MM.1S (cell line): ENCODE measurements at regions not wholly inside any gene's neighbourhood (a gene's known extent, or its start where the extent isn't known, plus 50 kb on each side); places are given as distances from the start of the nearest gene placed in this dataset.

Source experiments
- DNase-seq: peaks from one replicate; pipeline ENCODE4 v3.0.0-alpha.2; 2015
- H2AFZ ChIP-seq: fragments of 300-600 bp; sonication (generic); 2 replicates; pipeline ENCODE4 v1.6.0; 2016; ENCODE audit warnings: antibody characterized with exemption, low read length
- H3F3A ChIP-seq: fragments of 300-600 bp; sonication (generic); 2 replicates; pipeline ENCODE4 v1.6.1; 2016; ENCODE audit warnings: mild to moderate bottlenecking, antibody characterized with exemption, low read length, moderate library complexity, mixed read lengths; ENCODE audit not compliant: insufficient read depth
- H3K27ac ChIP-seq: fragments of 300-600 bp; sonication (generic); 2 replicates; pipeline ENCODE4 v1.5.1; 2016; ENCODE audit warnings: mild to moderate bottlenecking, low read length
- H3K27me3 ChIP-seq: fragments of 300-600 bp; sonication (generic); replicated peaks from 2 replicates; pipeline ENCODE4 v1.6.0; 2016; ENCODE audit warnings: low read length; ENCODE audit not compliant: insufficient read depth
- H3K36me3 ChIP-seq: fragments of 300-600 bp; sonication (generic); replicated peaks from 2 replicates; pipeline ENCODE4 v1.6.1; 2016; ENCODE audit warnings: mild to moderate bottlenecking, low read length, mixed read lengths; ENCODE audit not compliant: insufficient read depth
- H3K4me1 ChIP-seq: fragments of 300-600 bp; sonication (generic); 2 replicates; pipeline ENCODE4 v1.6.1; 2016; ENCODE audit warnings: low read length, mixed read lengths
- H3K4me2 ChIP-seq: fragments of 300-600 bp; sonication (generic); 2 replicates; pipeline ENCODE4 v1.6.0; 2016; ENCODE audit warnings: low read depth, low read length
- H3K4me3 ChIP-seq: fragments of 300-600 bp; sonication (generic); 2 replicates; pipeline ENCODE4 v1.5.1; 2016; ENCODE audit warnings: low read length, mixed read lengths
- H3K79me2 ChIP-seq: fragments of 300-600 bp; sonication (generic); 2 replicates; pipeline ENCODE4 v1.6.1; 2016; ENCODE audit warnings: mixed run types, low read length, mixed read lengths
- H3K9ac ChIP-seq: fragments of 300-600 bp; sonication (generic); 2 replicates; pipeline ENCODE4 v1.6.1; 2016; ENCODE audit warnings: low read length, mixed read lengths
- H3K9me2 ChIP-seq: fragments of 300-600 bp; sonication (generic); replicated peaks from 2 replicates; pipeline ENCODE4 v1.6.1; 2016; ENCODE audit warnings: mild to moderate bottlenecking, low read length, mixed read lengths; ENCODE audit not compliant: insufficient read depth
- H3K9me3 ChIP-seq: fragments of 300-600 bp; sonication (generic); replicated peaks from 2 replicates; pipeline ENCODE4 v1.6.1; 2016; ENCODE audit warnings: mild to moderate bottlenecking, low read length, mixed read lengths; ENCODE audit not compliant: insufficient read depth
- H4K20me1 ChIP-seq: fragments of 300-600 bp; sonication (generic); 2 replicates; pipeline ENCODE4 v1.6.1; 2016; ENCODE audit warnings: mild to moderate bottlenecking, low read length, moderate library complexity, mixed read lengths; ENCODE audit not compliant: insufficient read depth
- CTCF ChIP-seq: fragments of 300-600 bp; sonication (generic); IDR thresholded peaks from 2 replicates; pipeline ENCODE4 v1.5.1; 2016; ENCODE audit warnings: antibody characterized with exemption, low read length, mixed read lengths
- EZH2 ChIP-seq: fragments of 300-600 bp; sonication (generic); optimal IDR thresholded peaks from 2 replicates; pipeline ENCODE3; 2017; ENCODE audit warnings: low read depth, mild to moderate bottlenecking, antibody characterized with exemption, low read length, mixed read lengths
- EZH2phosphoT487 ChIP-seq: fragments of 300-600 bp; sonication (generic); IDR thresholded peaks from 2 replicates; pipeline ENCODE4 v1.6.1; 2018; ENCODE audit warnings: antibody characterized with exemption, low read length

- no peaks in the 10 kb centered on the region for H4K20me1 ChIP-seq
- no peak overlapping the region for H3K4me2 ChIP-seq
- H3K4me3 ChIP-seq, result no peak overlapping the region
- no peaks in the 10 kb centered on the region for H3K27me3 ChIP-seq
- no peaks in the 10 kb centered on the region for H3F3A ChIP-seq
- no peak for TF ChIP-seq EZH2phosphoT487
- DNase-seq, result no peak
- no peaks in the 10 kb centered on the region for H3K9me2 ChIP-seq
- no peak overlapping the region for H2AFZ ChIP-seq
- H3K79me2 ChIP-seq, result no peaks in the 10 kb centered on the region
- no peak overlapping the region for H3K9ac ChIP-seq
- H3K9me3 ChIP-seq, result no peaks in the 10 kb centered on the region
- H3K36me3 ChIP-seq, result no peaks in the 10 kb centered on the region
- H3K4me1 ChIP-seq, result no peaks in the 10 kb centered on the region
- no peak overlapping the region for H3K27ac ChIP-seq
Observed at GRCh38 chr12:127445581-127446139, 821.3 kb upstream of the TMEM132C start.

- TF ChIP-seq EZH2phosphoT487, result no peak
- TF ChIP-seq EZH2, result no peak
- no peak for TF ChIP-seq CTCF
- Histone ChIP-seq H3K9ac (no peak overlapping the region), H3K9me3 (no peaks in the 10 kb centered on the region), H3K4me1 (no peaks in the 10 kb centered on the region), H3K36me3 (no peaks in the 10 kb centered on the region), H3K27ac (no peak overlapping the region), H3K4me2 (no peak overlapping the region), H3F3A (no peaks in the 10 kb centered on the region), H3K27me3 (no peaks in the 10 kb centered on the region), H3K79me2 (no peaks in the 10 kb centered on the region), H4K20me1 (no peaks in the 10 kb centered on the region), H2AFZ (no peak overlapping the region), H3K9me2 (no peaks in the 10 kb centered on the region), H3K4me3 (no peak overlapping the region)
- no peak for DNase-seq
Observed at GRCh38 chr12:127448906-127449305, 818.1 kb upstream of the TMEM132C start.

- Histone ChIP-seq H3K27ac (no peak overlapping the region), H3K27me3 (no peaks in the 10 kb centered on the region), H3K36me3 (no peaks in the 10 kb centered on the region), H2AFZ (no peak overlapping the region), H4K20me1 (no peaks in the 10 kb centered on the region), H3K79me2 (no peaks in the 10 kb centered on the region), H3K4me3 (no peak overlapping the region), H3K9ac (no peak overlapping the region), H3K9me2 (no peaks in the 10 kb centered on the region), H3K4me2 (no peak overlapping the region), H3K9me3 (no peaks in the 10 kb centered on the region), H3F3A (no peaks in the 10 kb centered on the region), H3K4me1 (no peaks in the 10 kb centered on the region)
- TF ChIP-seq CTCF, result no peak
- TF ChIP-seq EZH2, result no peak
- TF ChIP-seq EZH2phosphoT487, result no peak
- no peak for DNase-seq
Observed at GRCh38 chr12:127450826-127451225, 816.1 kb upstream of the TMEM132C start.

GRCh38 chr12:127455347-127456265, 811.4 kb upstream of the TMEM132C start:
- no peaks in the 10 kb centered on the region for H3K9me2 ChIP-seq
- no peak overlapping the region for H2AFZ ChIP-seq
- H3K27ac ChIP-seq, result no peak overlapping the region
- no peaks in the 10 kb centered on the region for H3F3A ChIP-seq
- H4K20me1 ChIP-seq, result no peaks in the 10 kb centered on the region
- H3K4me1 ChIP-seq, result no peaks in the 10 kb centered on the region
- TF ChIP-seq EZH2phosphoT487 (no peak), EZH2 (no peak), CTCF (no peak)
- no peaks in the 10 kb centered on the region for H3K27me3 ChIP-seq
- H3K4me3 ChIP-seq, result no peak overlapping the region
- H3K9ac ChIP-seq, result no peak overlapping the region
- H3K36me3 ChIP-seq, result no peaks in the 10 kb centered on the region
- no peaks in the 10 kb centered on the region for H3K79me2 ChIP-seq
- H3K9me3 ChIP-seq, result no peaks in the 10 kb centered on the region
- H3K4me2 ChIP-seq, result no peak overlapping the region
- DNase-seq, result no peak
